SIG-M5 (cell line): ENCODE measurements at regions not wholly inside any gene's neighbourhood (a gene's known extent, or its start where the extent isn't known, plus 50 kb on each side); places are given as distances from the start of the nearest gene placed in this dataset.
"Not testable (repeated sequence)": the region's sequence is repeated elsewhere in the genome, so short reads cannot be mapped to it uniquely, and the experiment has no call there.

Source experiments
- DNase-seq: peaks from one replicate; lab custom pipeline; 2025; lab: John Stamatoyannopoulos, UW

DNA sequence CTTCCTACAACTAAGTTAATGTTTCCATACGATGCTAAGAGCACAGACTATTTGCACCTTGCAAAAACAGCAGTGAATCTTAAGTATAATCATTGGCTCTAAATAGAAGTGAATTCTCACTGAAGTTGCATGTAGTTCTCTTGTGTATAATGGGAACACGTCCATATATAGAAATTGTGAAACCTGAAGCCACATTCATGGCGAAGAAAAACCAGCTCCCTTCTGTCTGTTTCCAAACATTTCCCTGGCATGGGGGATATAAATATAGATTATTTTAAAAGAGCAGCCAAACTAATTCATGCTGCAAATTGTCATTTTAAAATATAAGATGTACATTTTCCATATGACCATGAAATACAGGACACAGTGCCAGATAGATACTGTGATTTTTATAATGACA lies 71.1 kb downstream of the TRAM1L1 start:
- no peak for DNase-seq

GRCh38 chr4:117010671-117011070 lies 74.7 kb downstream of the TRAM1L1 start:
- DNase-seq: no peak

GRCh38 chr4:117001077-117001476 lies 84.3 kb downstream of the TRAM1L1 start:
- no peak for DNase-seq

GRCh38 chr4:116982656-116983055 lies 102.7 kb downstream of the TRAM1L1 start:
- no peak for DNase-seq

- not testable (repeated sequence) for DNase-seq
These were observed 104.9 kb downstream of the TRAM1L1 start for GRCh38 chr4:116980436-116980835.

GRCh38 chr4:116959045-116959444 lies 126.3 kb downstream of the TRAM1L1 start:
- no peak for DNase-seq

- no peak for DNase-seq
These were observed 131.4 kb downstream of the TRAM1L1 start for GRCh38 chr4:116953947-116954346.

DNA sequence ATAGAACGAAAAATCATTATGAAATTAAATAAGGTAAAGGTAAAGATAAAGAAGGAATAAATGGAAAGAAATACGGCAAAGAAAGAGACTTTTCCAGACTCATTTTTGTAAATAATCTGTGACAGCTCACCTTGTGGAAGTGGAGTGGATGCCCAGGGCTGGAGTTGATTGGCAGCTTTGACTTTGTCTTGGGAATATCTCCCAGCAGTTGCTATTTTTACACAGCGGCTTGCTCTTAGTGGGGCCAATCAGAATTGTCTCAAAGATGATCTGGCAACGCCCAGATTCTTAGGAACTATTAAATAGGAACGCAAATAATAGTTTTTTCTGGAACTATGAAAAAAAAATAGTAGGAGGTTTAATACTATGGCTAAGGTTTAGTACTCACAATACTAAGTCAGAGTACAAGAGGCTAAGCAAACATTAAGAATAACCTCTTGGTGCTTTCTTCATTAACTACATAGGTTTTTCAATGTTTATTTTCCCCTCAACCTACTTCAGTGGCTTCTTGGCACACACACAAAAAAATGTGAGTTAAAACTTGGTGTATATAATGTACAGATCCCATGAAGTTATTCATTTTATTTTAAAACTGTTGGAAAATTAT lies 132.7 kb downstream of the TRAM1L1 start:
- no peak for DNase-seq

DNA sequence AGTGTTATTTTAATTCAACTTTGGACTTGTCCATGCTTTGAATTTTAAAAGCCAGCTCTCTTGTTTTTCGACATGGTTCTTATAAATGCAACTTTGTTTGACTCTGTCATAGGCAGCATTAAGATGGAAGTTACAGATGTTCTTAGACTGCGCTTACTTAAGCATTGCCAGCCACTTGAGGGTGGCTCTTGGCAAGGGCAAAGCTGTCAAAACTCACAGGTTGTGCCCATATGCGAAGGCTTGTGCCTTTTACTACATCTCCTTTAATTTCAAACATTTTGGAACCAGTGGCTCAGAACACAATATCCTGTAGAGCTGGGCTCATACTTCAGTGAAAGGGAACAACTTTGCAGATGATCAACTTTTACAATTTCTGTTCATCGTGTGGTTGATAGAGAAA lies 135.5 kb downstream of the TRAM1L1 start:
- DNase-seq: no peak

DNA sequence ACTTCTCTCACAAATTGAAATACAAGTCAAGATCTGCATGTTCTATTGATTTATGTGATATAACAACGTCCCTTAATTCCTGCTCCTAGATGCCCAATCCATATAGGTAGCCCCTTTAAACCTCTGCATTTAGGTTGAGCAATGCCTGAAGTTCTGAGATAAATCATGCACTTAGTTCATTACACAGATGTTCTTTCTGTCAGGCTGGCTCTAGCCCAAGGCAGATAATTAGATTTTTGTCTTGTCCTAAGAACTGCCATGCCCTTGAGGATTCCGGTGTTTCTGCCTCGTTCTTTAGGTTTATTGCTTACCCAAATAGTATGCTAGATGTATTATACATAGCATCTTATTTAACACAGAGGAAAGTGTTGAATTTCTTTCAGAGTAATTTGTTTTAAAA lies 143.1 kb downstream of the TRAM1L1 start:
- no peak for DNase-seq

GRCh38 chr4:116930329-116930728 lies 155.0 kb downstream of the TRAM1L1 start:
- DNase-seq: no peak

DNA sequence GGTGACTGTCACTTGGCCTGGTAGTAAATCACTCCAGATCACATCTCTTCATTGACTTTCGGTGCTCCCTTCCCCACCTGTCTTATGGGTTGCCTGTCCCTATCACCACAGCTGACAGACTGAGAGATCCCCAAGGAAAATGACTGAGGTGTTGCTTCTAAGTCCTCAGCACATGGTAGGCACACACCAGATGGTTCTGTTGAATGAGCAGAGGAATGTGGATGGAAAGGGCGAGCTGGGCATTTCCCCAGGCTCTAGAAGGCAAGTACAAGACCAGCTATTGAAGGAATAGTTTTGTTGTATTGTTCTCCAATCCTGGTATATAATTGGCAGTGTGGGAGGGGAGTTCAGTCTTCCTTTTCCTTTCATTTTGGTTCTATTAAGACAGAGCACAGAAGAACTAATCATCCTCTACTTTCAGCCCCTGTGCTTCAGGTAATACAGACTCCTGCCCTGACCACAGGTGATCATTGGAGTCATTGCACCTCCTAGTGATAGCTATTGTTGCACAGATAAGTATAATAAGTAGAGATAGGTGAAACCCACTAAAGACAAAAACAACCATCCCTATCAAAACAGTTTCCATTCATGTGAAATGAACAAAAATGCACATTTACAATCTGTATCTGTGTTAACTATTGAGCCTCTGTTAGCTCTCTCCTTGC lies 158.6 kb downstream of the TRAM1L1 start:
- DNase-seq: no peak

- DNase-seq: no peak
These were observed 159.4 kb downstream of the TRAM1L1 start for GRCh38 chr4:116925900-116926457.

- DNase-seq: no peak
These were observed 162.0 kb downstream of the TRAM1L1 start for GRCh38 chr4:116923389-116923788.

DNA sequence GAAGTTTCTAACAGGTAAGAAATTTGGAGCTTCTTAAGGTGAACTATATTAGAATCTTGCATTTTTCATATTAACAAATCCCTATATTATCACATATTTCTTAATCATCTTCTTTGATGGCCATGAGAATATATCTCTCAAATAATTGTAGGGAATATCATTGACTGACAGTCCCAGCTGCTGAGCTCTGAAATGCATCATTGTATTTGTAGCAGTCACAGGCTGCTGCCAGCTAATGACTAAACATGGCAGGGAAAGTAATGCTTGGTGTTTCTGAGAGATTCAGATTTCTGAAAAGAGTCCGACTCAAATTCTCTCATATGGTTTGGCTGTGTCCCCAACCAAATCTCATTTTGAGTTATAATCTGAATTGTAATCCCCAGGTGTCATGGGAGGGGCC lies 171.9 kb downstream of the TRAM1L1 start:
- DNase-seq: no peak

GRCh38 chr4:116906758-116907157 lies 178.6 kb downstream of the TRAM1L1 start:
- DNase-seq: no peak

DNA sequence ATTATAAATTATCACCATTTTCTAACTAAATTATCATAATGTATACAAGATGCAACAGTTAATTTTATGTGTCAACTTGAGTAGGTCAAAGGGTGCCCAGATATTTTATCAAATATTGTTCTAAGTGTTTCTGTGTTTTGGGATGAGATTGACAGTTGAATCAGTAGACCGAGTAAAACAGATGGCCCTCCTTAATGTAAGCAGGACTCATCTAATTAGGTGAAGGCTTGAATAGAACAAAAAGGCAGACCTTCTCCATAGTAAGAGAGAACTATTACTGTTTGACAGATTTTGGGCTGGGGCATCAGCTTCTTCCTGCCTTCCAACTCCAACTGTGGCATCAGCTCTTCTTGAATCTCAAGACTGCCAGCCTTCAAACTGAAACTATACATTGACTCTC lies 185.8 kb downstream of the TRAM1L1 start:
- DNase-seq: no peak

DNA sequence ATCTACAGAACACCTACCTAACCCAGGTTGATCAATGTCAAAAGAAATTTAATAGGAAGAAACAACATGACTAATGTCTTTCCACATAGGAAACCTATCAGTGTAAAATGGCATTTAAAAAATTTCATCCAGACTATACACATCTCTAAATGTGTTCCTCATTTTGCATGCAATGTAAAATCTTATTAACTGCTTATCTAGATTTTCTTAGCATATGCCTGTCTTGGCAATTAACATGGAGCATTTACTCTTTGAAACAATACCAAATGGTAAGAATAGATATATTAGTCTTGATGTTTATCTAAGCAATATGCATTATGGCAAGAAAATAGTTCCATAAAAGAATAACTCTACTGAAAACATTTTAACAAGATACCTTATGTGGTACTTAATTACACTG lies 199.8 kb downstream of the TRAM1L1 start:
- DNase-seq: no peak

DNA sequence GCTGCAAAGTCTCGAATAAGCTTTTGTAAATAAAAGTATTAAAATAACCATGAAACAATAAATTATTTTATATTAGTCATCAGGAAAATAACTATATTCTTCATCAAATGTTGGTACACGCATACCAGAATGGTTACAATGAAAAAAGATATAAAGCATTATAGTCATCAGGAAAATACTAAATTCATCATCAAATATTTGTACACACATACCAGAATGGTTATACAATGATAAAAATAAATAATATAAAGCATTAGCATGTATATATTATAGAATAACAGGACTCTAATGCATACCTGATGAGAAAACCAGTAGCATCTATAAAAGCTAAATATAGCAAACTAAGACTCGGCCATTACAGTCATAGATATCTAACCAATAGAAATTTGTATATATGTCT lies 202.9 kb downstream of the TRAM1L1 start:
- no peak for DNase-seq

GRCh38 chr4:116881077-116881476 lies 204.3 kb downstream of the TRAM1L1 start:
- no peak for DNase-seq

DNA sequence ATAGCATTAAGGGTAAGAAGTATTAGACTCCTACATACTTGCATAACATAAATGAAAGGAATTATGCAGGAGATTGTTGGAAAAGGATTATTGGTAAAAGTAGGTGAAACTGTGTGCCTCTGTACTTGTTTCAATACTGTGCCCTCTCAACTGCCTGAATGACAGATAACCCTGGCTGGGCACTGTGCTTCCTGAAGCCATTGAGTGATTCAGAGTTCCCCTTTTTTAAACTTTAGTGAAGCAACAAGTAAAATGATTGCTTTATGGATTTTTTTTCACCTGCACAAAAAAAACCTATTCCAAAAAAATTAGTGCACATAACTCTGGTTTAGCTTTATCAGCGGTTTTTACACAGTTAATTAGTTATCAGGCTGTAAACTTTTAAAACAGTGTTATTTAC lies 204.8 kb downstream of the TRAM1L1 start:
- no peak for DNase-seq

- DNase-seq: no peak
These were observed 207.1 kb downstream of the TRAM1L1 start for GRCh38 chr4:116878280-116878679.

DNA sequence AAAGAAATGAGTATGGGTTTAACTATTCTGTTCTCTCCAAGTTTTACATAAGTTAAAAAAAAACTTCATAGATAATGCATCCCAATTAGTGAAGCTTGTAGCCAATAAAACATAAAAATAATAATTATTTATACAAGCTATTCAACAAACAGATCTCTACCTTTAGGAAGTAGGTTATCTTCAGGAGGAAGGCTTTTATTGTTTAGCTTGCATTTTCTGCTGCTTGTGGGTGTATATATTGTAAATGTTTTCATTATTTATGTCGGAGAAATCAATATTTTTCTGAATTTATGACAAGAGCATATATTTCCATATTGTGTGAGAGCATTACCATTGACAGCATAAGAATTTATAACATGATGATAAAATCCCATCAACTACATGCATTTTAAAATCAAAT lies 208.3 kb downstream of the TRAM1L1 start:
- no peak for DNase-seq

DNA sequence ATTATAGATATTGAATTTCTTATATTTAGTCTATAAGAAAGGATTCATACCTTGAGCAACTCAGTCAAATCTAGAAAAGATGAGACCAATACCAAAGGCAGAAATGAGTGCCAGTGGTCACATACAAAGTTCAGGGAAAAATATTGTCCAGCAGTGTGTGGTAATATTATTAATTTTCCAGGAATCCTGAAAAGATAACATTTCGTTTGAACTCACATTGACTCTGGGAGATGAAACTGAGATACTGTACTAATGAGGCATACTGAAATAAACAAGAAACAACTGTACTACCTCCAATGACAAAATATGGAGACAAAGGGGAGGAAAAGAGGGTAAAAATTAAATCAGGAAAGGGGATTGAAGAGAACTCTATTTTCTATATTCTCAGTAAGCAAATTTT lies 212.4 kb downstream of the TRAM1L1 start:
- no peak for DNase-seq
